ENCODE measurements at regions not wholly inside any gene's neighbourhood (a gene's known extent, or its start where the extent isn't known, plus 50 kb on each side); places are given as distances from the start of the nearest gene placed in this dataset.
"Not testable (repeated sequence)": the region's sequence is repeated elsewhere in the genome, so short reads cannot be mapped to it uniquely, and the experiment has no call there.

GRCh38 chr3:72099326-72100079 lies 314.6 kb upstream of the PROK2 start:
- no peak for DNase-seq

GRCh38 chr3:72097053-72097452 lies 312.1 kb upstream of the PROK2 start:
- no peak for DNase-seq

- DNase-seq: no peak
Measured at GRCh38 chr3:72095521-72095920, 310.6 kb upstream of the PROK2 start.

- no peak for DNase-seq
Measured at GRCh38 chr3:72093992-72094334, 309.0 kb upstream of the PROK2 start.

GRCh38 chr3:72093270-72093991 lies 308.5 kb upstream of the PROK2 start:
- no peak for DNase-seq

GRCh38 chr3:72092778-72093177 lies 307.8 kb upstream of the PROK2 start:
- DNase-seq: no peak

- no peak for DNase-seq
Measured at GRCh38 chr3:72088486-72089025, 303.6 kb upstream of the PROK2 start.

GRCh38 chr3:72087420-72087819 lies 302.5 kb upstream of the PROK2 start:
- DNase-seq: no peak

- no peak for DNase-seq
Measured at GRCh38 chr3:72086743-72087087, 301.8 kb upstream of the PROK2 start.

GRCh38 chr3:72086042-72086742 lies 301.2 kb upstream of the PROK2 start:
- DNase-seq: no peak

GRCh38 chr3:72085036-72085435 lies 300.1 kb upstream of the PROK2 start:
- no peak for DNase-seq

GRCh38 chr3:72082776-72083462 lies 298.0 kb upstream of the PROK2 start:
- DNase-seq: no peak

- DNase-seq: peak; percentile 8
Measured at GRCh38 chr3:72082186-72082715, 297.3 kb upstream of the PROK2 start.

GRCh38 chr3:72081471-72082185 lies 296.7 kb upstream of the PROK2 start:
- no peak for DNase-seq

GRCh38 chr3:72080800-72081199 lies 295.9 kb upstream of the PROK2 start:
- no peak for DNase-seq

- DNase-seq: no peak
Measured at GRCh38 chr3:72080095-72080494, 295.1 kb upstream of the PROK2 start.

GRCh38 chr3:72079369-72079872 lies 294.5 kb upstream of the PROK2 start:
- DNase-seq: no peak

GRCh38 chr3:72078676-72079368 lies 293.9 kb upstream of the PROK2 start:
- no peak for DNase-seq

- no peak for DNase-seq
Measured at GRCh38 chr3:72077473-72078259, 292.7 kb upstream of the PROK2 start.

- not testable (repeated sequence) for DNase-seq
Measured at GRCh38 chr3:72075848-72076247, 290.9 kb upstream of the PROK2 start.
